GM10248 (cell line): ENCODE measurements at regions not wholly inside any gene's neighbourhood (a gene's known extent, or its start where the extent isn't known, plus 50 kb on each side); places are given as distances from the start of the nearest gene placed in this dataset.
"Not testable (repeated sequence)": the region's sequence is repeated elsewhere in the genome, so short reads cannot be mapped to it uniquely, and the experiment has no call there.

ENCODE experiments used
- CTCF ChIA-PET: fragments of 300-600 bp; sonication (Branson Sonifier 250); formaldehyde crosslinking; extraction: SDS; loops from one replicate; lab custom pipeline; 2021; ENCODE audit warnings: antibody characterized with exemption; lab: Yijun Ruan, JAX
- POLR2A ChIA-PET: fragments of 350-650 bp; sonication (Branson Sonifier 250); formaldehyde crosslinking; extraction: SDS; loops from one replicate; lab custom pipeline; 2020; ENCODE audit warnings: antibody characterized with exemption; lab: Yijun Ruan, JAX
- DNase-seq: peaks from one replicate; pipeline ENCODE4 v3.0.0; 2012; ENCODE audit errors: extremely low spot score
- TF ChIP-seq, protein P1 (sequence below): IDR thresholded peaks from 2 replicates; pipeline ENCODE4 v1.5.1; 2012; ENCODE audit warnings: mild to moderate bottlenecking, low read depth; ENCODE audit errors: extremely low read depth, missing control alignments, control extremely low read depth

DNA sequence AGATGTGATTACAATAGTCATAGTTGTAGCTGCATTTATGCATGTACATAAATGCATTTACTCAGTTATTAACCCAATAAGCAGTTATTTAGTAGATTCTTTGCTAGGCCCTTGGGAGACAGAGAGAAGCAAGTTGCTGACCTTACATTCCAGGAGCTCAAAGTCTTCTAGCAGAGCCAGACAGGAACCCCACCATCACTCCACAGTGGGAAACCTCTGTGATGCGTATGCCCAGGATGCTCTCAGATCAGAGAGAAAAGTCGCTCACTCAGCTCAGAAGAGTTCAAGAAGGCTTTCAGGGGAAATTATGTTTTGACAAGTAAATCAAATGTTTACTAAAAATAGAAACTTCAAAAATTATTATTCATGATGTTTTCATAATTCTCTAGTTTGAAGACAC lies 146.3 kb upstream of the EXOC2 start:
- ChIA-PET CTCF (interaction anchor here (0.7 to 1.4 kb wide), 2 partner anchors 14 to 598 kb away, joined by 3 read pairs; no protein-coding TSS in a partner anchor), POLR2A (no interaction called here)
- TF ChIP-seq, protein P1, sequence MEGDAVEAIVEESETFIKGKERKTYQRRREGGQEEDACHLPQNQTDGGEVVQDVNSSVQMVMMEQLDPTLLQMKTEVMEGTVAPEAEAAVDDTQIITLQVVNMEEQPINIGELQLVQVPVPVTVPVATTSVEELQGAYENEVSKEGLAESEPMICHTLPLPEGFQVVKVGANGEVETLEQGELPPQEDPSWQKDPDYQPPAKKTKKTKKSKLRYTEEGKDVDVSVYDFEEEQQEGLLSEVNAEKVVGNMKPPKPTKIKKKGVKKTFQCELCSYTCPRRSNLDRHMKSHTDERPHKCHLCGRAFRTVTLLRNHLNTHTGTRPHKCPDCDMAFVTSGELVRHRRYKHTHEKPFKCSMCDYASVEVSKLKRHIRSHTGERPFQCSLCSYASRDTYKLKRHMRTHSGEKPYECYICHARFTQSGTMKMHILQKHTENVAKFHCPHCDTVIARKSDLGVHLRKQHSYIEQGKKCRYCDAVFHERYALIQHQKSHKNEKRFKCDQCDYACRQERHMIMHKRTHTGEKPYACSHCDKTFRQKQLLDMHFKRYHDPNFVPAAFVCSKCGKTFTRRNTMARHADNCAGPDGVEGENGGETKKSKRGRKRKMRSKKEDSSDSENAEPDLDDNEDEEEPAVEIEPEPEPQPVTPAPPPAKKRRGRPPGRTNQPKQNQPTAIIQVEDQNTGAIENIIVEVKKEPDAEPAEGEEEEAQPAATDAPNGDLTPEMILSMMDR, result no peak
- no peak for DNase-seq

DNA sequence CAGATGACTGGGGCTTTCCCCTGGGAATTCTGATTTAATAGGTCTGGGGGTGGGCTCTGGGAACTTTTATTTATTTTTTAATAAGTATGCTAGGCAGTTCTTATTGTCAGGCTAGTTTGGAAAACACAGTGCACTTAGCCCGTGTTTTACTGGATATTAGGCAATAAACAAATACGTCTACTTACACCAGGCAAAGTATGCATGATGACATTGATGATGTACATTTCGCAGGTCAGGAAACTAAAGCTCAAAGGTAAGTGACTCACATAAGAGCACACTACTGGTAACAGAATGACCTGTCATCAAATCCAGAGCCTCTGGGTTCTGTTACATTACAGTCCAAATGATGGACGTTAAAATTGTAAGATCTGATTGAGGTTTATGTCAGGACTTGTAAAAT lies 144.4 kb upstream of the EXOC2 start:
- CTCF ChIA-PET, result interaction anchor here (1.2 kb wide), 1 partner anchor 40 kb away, joined by 3 read pairs; no protein-coding TSS in a partner anchor
- POLR2A ChIA-PET, result no interaction called here
- TF ChIP-seq, protein P1, result no peak
- no peak for DNase-seq

DNA sequence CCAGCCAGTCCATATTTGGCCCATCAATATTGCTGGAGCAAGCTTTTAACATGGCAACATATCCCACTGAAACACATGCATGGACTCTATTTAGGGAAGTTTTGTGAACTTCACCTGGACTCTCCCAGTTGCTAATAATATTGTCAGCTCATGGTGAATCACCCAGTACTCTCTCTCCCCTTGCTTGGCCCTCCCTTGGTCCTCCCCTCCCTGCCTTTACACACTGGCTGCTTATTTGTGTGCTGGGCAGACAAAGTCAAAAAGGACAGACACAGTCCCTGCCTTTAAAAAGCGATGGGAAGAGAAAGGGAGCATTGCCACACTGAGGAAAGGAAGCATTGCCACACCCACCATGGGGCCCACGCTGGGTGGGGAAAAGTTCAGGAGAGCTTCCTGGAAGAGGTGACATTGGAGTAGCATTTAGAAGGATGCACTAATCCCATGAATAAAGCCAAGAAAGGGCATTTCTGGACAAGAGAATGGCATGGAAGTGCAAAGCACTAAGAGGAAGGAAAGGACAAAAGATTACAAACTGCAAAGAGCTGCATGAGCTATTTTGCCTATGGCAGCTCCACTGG lies 143.4 kb upstream of the EXOC2 start:
- CTCF ChIA-PET, result interaction anchor here (1.1 to 1.5 kb wide), 5 partner anchors 8 to 541 kb away, joined by 3 to 5 read pairs (median 3); no protein-coding TSS in a partner anchor
- POLR2A ChIA-PET, result no interaction called here
- DNase-seq, result no peak
- TF ChIP-seq, protein P1, result no peak

DNA sequence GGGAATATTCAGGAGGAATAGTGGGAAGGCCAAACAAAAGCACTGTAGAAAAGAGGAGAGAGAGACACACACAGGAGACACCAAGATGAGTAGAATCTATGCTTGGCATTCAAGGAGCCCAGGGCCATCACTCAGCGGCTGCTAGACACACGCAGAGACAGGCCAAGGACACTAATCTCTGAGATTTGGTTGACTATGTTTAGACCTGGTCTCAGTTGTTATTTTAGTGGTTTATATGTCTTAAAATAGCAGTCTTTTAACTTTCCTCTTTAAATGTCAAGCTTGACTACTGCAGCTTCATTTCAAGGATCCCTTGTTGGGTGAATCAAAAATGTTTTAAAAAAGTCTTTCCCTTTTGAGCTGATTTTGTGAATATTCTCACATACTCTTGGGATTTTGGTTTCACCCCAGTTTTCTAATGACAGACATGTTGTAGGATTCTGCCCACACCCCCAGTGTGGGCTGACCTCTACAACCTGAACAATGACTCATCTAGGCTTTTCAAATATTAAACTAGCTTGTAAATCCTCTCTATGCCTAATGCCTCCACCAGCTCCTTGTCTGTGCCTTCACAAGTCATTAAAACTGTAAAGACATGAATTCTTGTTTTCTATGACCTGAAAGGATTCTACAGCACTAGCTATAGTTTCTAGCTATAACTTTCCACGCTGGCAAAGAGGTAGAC lies 142.7 kb upstream of the EXOC2 start:
- TF ChIP-seq, protein P1, result no peak
- ChIA-PET POLR2A (no interaction called here), CTCF (interaction anchor here (1.1 to 1.5 kb wide), 4 partner anchors 9 to 542 kb away, joined by 3 to 5 read pairs (median 4); no protein-coding TSS in a partner anchor)
- DNase-seq, result no peak

DNA sequence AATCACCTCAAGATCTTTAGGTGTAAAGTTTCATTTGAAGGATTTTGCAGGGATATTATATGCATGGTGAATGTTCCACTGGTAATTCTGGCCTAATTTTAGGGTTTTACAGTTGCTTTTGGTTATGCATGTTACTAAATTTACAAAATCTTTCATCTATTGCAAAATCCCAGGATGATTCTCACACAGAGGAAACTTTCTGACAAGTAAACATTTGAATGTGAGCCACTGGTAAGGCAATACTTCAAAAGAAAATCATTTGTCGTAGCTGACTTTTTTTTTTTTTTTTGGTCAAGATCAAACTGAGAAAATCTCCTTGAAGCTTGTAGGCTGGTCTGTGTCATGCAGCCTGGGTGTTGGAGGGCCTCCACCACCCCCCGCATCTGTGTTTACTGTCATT lies 141.9 kb upstream of the EXOC2 start:
- TF ChIP-seq, protein P1, result no peak
- no peak for DNase-seq
- ChIA-PET POLR2A (no interaction called here), CTCF (no interaction called here)

DNA sequence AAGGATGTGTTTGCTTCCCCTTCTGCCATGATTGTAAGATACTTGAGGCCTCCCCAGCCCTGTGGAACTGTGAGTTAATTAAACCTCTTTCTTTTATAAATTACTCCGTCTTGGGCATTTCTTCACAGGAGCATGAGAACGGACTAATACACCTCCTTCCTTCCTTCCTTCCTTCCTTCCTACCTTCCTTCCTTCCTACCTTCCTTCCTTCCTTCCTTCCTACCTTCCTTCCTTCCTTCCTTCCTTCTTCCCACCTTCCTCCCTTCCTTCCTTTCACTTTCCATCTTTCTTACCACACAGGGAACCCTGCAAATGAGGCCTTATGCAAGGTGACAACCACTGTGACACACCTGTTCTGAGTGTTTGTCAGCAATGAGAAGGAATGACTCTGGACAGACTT lies 141.3 kb upstream of the EXOC2 start:
- CTCF ChIA-PET, result no interaction called here
- DNase-seq, result no peak
- POLR2A ChIA-PET, result no interaction called here
- TF ChIP-seq, protein P1, result no peak

DNA sequence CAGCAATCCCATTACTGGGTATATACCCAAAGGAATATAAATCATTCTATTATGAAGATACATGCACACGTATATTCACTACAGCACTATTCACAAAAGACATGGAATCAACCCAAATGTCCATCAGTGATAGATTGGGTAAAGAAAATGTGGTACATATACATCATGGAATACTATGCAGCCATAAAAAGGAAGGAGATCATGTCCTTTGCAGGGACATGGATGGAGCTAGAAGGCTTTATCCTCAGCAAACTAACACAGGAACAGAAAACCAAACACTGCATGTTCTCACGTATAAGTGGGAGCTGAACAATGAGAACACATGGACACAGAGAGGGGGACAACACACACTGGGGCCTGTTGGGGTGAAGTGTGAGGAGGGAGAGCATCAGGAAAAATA lies 139.9 kb upstream of the EXOC2 start:
- POLR2A ChIA-PET, DNase-seq: not testable (repeated sequence)
- CTCF ChIA-PET, result interaction anchor here (1.0 kb wide), 1 partner anchor 33 kb away, joined by 3 read pairs; no protein-coding TSS in a partner anchor
